ENCODE measurements at regions not wholly inside any gene's neighbourhood (a gene's known extent, or its start where the extent isn't known, plus 50 kb on each side); places are given as distances from the start of the nearest gene placed in this dataset.

GRCh38 chr5:29263915-29264351 is 1929.6 kb upstream of the CDH6 start:
- TF ChIP-seq CTCF (IDR thresholded peaks at IDR 0.05), result no peak
- no peak for TF ChIP-seq POLR2AphosphoS5 (IDR thresholded peaks at IDR 0.05)
- no peak for TF ChIP-seq POLR2A (IDR thresholded peaks at IDR 0.05; ENCODE audit: low read depth)
- TF ChIP-seq EP300 (IDR thresholded peaks at IDR 0.05), result no peak
